ENCODE measurements at regions not wholly inside any gene's neighbourhood (a gene's known extent, or its start where the extent isn't known, plus 50 kb on each side); places are given as distances from the start of the nearest gene placed in this dataset.
"Not testable (repeated sequence)": the region's sequence is repeated elsewhere in the genome, so short reads cannot be mapped to it uniquely, and the experiment has no call there.

- not testable (repeated sequence) for DNase-seq (ENCODE audit: low read depth)
Measured at GRCh38 chr15:26026671-26027070, 163.5 kb upstream of the ATP10A start.

- no peak for DNase-seq (ENCODE audit: low read depth)
Measured at GRCh38 chr15:26024241-26024640, 161.1 kb upstream of the ATP10A start.

GRCh38 chr15:26023691-26024090 is 160.6 kb upstream of the ATP10A start:
- DNase-seq (ENCODE audit: low read depth): no peak

- no peak for DNase-seq (ENCODE audit: low read depth)
Measured at GRCh38 chr15:26023231-26023630, 160.1 kb upstream of the ATP10A start.

- DNase-seq (ENCODE audit: low read depth): no peak
Measured at GRCh38 chr15:26020871-26021270, 157.7 kb upstream of the ATP10A start.

GRCh38 chr15:26017665-26018064 is 154.5 kb upstream of the ATP10A start:
- no peak for DNase-seq (ENCODE audit: low read depth)

GRCh38 chr15:26015516-26016075 is 152.5 kb upstream of the ATP10A start:
- DNase-seq (ENCODE audit: low read depth): no peak

GRCh38 chr15:26013981-26014380 is 150.9 kb upstream of the ATP10A start:
- no peak for DNase-seq (ENCODE audit: low read depth)

- DNase-seq (ENCODE audit: low read depth): no peak
Measured at GRCh38 chr15:26011916-26012315, 148.8 kb upstream of the ATP10A start.

GRCh38 chr15:26007151-26007550 is 144.0 kb upstream of the ATP10A start:
- no peak for DNase-seq (ENCODE audit: low read depth)

- no peak for DNase-seq (ENCODE audit: low read depth)
Measured at GRCh38 chr15:26001201-26001600, 138.1 kb upstream of the ATP10A start.

GRCh38 chr15:25993506-25993905 is 130.4 kb upstream of the ATP10A start:
- no peak for DNase-seq (ENCODE audit: low read depth)

- DNase-seq (ENCODE audit: low read depth): no peak
Measured at GRCh38 chr15:25990220-25990619, 127.1 kb upstream of the ATP10A start.

GRCh38 chr15:25989327-25989726 is 126.2 kb upstream of the ATP10A start:
- DNase-seq (ENCODE audit: low read depth): no peak

- DNase-seq (ENCODE audit: low read depth): not testable (repeated sequence)
Measured at GRCh38 chr15:25988716-25989115, 125.6 kb upstream of the ATP10A start.

GRCh38 chr15:25987638-25988037 is 124.5 kb upstream of the ATP10A start:
- DNase-seq (ENCODE audit: low read depth): no peak

- DNase-seq (ENCODE audit: low read depth): no peak
Measured at GRCh38 chr15:25985165-25985564, 122.0 kb upstream of the ATP10A start.

- no peak for DNase-seq (ENCODE audit: low read depth)
Measured at GRCh38 chr15:25982736-25983135, 119.6 kb upstream of the ATP10A start.

- no peak for DNase-seq (ENCODE audit: low read depth)
Measured at GRCh38 chr15:25981114-25981513, 118.0 kb upstream of the ATP10A start.

- no peak for DNase-seq (ENCODE audit: low read depth)
Measured at GRCh38 chr15:25972141-25972675, 109.1 kb upstream of the ATP10A start.

GRCh38 chr15:25971053-25971452 is 107.9 kb upstream of the ATP10A start:
- no peak for DNase-seq (ENCODE audit: low read depth)

- no peak for DNase-seq (ENCODE audit: low read depth)
Measured at GRCh38 chr15:25969886-25970285, 106.8 kb upstream of the ATP10A start.

GRCh38 chr15:25967116-25967515 is 104.0 kb upstream of the ATP10A start:
- DNase-seq (ENCODE audit: low read depth): no peak

- no peak for DNase-seq (ENCODE audit: low read depth)
Measured at GRCh38 chr15:25965326-25965725, 102.2 kb upstream of the ATP10A start.
